Testis (tissue), 2 donors: ENCODE measurements at regions not wholly inside any gene's neighbourhood (a gene's known extent, or its start where the extent isn't known, plus 50 kb on each side); places are given as distances from the start of the nearest gene placed in this dataset.

Experiments used
- CTCF ChIP-seq, 3 experiments: fragments of 450-650 bp in 2 of 3; fragments of 200-600 bp in 1 of 3; sonication (generic) in 1 of 3; IDR thresholded peaks; one replicate each; pipeline ENCODE4 v1.5.1; 2016 to 2019; ENCODE audit warnings: antibody characterized with exemption in 3 of 3, mild to moderate bottlenecking in 2 of 3, moderate library complexity in 1 of 3
- POLR2A ChIP-seq: fragments of 450-650 bp; IDR thresholded peaks from one replicate; pipeline ENCODE4 v1.6.1; 2017; ENCODE audit warnings: antibody characterized with exemption, mild to moderate bottlenecking, moderate library complexity

- TF ChIP-seq CTCF (IDR thresholded peaks at IDR 0.05) (no peak), POLR2A (no peak)
Measured at GRCh38 chr20:16929756-16930155, 181.6 kb downstream of the OTOR start.
